NCI-H446 treated with DMSO at 0.1 percent for 48 hours (cell line): ENCODE measurements at regions not wholly inside any gene's neighbourhood (a gene's known extent, or its start where the extent isn't known, plus 50 kb on each side); places are given as distances from the start of the nearest gene placed in this dataset.

Experiments
- DNase-seq: peaks from one replicate; lab custom pipeline; 2025; lab: John Stamatoyannopoulos, UW

DNA sequence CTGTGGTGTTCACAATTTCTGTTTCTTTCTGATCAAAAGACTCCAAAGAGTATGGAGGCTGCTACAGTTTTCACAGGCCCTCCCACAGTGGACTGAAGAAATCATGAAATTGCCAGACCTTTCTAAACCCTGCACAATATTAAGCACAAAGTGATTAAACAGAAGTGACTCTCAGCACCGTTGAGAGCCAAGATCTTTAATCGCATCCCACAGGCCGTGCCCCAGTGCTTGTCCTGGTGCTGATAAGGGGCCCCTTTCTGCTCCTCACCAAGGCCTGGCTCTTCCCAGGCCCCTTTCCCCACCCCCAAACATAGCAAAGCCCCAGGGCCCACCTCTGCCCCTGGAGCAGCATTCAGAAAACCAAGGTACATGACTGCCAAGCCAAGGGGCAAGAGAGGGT is 57.4 kb upstream of the BMAL1 start:
- DNase-seq, result no peak

DNA sequence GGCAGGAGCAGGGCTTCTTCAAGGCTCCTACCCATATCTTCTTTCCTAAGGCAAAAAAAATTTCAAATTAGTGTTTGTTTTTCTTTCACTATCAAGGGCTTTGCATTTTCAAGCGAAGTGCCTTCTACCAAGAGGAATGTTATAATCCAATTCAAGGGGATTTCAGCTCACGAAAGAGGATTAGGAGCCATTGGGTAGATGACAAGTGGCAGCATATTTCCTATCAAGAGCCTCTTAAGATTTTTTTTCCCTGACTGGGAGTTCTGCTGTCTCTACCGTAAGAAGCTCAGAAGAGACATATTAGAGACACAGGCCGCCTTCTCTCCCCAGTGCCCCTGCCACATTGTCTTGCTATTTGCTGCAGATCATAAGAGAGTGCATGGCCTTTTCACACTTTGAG is 55.9 kb upstream of the BMAL1 start:
- DNase-seq, result no peak

DNA sequence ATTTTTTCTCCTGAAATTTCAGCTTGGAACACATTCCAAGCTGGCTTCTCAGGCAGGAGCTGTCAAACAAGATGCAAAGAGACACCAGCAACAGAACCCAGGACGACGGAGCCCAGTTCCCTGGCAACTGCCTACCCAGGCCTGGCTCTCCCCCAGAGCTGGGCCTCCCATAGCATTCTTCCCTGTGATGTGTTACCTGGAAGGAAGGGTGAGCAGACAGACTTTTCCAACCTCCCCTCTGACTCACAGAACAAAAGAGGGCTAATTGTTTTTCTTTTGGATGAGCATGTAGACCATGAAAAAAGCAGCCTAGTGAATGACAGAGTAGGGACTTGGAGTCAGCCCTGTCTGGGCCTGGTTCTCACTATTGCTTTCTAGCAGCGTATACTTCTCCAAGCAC is 55.3 kb upstream of the BMAL1 start:
- no peak for DNase-seq

DNA sequence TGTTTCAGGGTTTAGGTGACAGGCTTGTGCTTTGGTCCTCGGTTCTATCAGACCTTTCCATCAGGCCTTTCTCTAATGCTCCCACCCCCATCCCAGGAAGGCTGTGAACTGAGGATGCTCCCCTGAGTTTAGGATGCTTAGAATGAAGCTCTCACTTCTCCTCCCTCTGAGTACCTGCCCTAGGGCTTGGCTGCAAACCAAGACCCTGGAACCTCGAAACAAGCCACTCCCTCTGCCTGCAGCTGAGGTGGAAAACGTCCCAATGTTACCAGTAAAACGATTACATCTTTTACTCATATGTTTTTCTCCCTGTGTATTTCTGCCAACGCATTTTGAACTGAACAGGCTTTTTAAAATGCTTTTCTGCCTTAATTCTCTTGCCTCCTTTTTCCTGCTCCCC is 54.5 kb upstream of the BMAL1 start:
- no peak for DNase-seq

DNA sequence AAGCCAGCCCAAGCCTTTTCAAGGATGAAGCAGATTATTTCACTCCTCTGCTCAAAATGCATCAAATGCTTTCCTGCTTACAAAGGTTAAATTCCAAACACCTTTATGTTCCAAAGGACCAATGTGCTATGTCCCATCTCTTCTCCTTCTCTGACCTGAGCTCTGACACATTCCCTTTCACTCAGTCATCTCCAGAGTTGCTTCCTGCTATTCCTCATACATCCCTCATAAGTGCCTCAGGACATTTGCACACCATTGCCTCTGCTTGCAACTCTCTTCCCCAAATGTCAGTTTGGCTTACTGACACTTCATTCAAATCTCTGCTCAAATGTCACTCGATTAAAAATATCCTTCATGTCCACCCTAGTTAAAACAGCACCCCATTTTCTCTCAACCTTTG is 53.3 kb upstream of the BMAL1 start:
- DNase-seq, result no peak

- DNase-seq, result no peak
These were observed 52.3 kb upstream of the BMAL1 start for GRCh38 chr11:13225038-13226001.

DNA sequence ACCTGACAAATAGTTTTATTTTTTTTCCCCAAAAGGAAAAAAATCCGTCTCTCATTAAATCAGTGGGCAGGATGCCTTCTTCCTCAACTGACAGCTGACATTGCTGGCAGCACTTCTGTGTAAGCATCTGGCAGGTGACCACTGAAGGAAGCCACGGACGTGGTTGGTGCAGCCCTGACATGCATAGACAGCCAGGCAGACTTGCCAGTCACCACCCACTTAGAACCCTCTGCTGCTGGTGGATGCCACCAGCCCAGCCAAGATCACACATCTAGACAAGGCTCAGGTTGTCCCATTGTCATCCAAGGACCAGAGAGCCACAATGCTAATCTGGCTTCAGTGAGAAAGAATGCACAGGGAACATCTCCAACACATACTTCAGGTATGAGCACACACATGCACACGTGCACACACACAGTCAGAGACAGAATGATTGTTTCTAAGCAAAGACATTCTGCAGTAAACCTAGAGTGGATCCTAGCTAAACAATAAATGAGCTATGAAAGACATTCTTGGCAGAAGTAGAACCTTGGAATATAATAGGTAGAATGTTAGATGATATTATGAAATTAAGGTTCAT is 49.8 kb upstream of the BMAL1 start:
- DNase-seq, result no peak
